SK-N-SH (cell line): ENCODE measurements at regions not wholly inside any gene's neighbourhood (a gene's known extent, or its start where the extent isn't known, plus 50 kb on each side); places are given as distances from the start of the nearest gene placed in this dataset.

Experiments used
- CTCF ChIA-PET: fragments of 300-600, 350-600 bp; formaldehyde crosslinking; extraction: SDS; loops from one replicate; lab custom pipeline; 2021; lab: Yijun Ruan, JAX
- POLR2A ChIA-PET: fragments of 350-600 bp; sonication (Branson Sonifier 250); formaldehyde crosslinking; extraction: SDS; loops from one replicate; lab custom pipeline; 2020; ENCODE audit warnings: antibody characterized with exemption, inconsistent platforms; lab: Yijun Ruan, JAX
- DNase-seq: peaks from one replicate; pipeline ENCODE4 v3.0.0; 2012
- H2AFZ ChIP-seq: fragments of 200-600 bp; sonication (generic); 2 replicates; pipeline ENCODE4 v1.8.1; 2016; ENCODE audit warnings: antibody characterized with exemption, mild to moderate bottlenecking, low read depth
- H3F3A ChIP-seq: fragments of 200-600 bp; sonication (generic); replicated peaks from 2 replicates; pipeline ENCODE3; 2016; ENCODE audit warnings: antibody characterized with exemption, mild to moderate bottlenecking; ENCODE audit not compliant: insufficient read depth
- H3K27ac ChIP-seq, 2 experiments: fragments of 200-500 bp in 1 of 2; fragments of 200-600 bp in 1 of 2; sonication (Bioruptor generic) in 1 of 2; sonication (generic), shearing (Covaris generic) in 1 of 2; 2 replicates each; pipeline versions ENCODE4 v1.5.1 to v1.6.1; 2014 to 2016; ENCODE audit warnings: low read depth in 2 of 2, inconsistent platforms in 1 of 2, low read length in 1 of 2, mild to moderate bottlenecking in 1 of 2, mixed read lengths in 1 of 2
- H3K27me3 ChIP-seq: fragments of 200-600 bp; sonication (generic), shearing (Covaris generic); 2 replicates; pipeline ENCODE4 v1.6.1; 2016; ENCODE audit warnings: mixed run types; ENCODE audit not compliant: insufficient read depth
- H3K36me3 ChIP-seq, 2 experiments: fragments of 200-500 bp in 1 of 2; fragments of 200-600 bp in 1 of 2; sonication (Bioruptor generic) in 1 of 2; sonication (generic) in 1 of 2; replicated peaks in 1 of 2; 2 replicates each; pipeline versions ENCODE3 to v1.5.1; 2014 to 2016; ENCODE audit warnings: low read length in 1 of 2, mild to moderate bottlenecking in 1 of 2; ENCODE audit not compliant: insufficient read depth in 2 of 2, control insufficient read depth in 1 of 2
- H3K4me1 ChIP-seq, 2 experiments: fragments of 200-500 bp in 1 of 2; fragments of 200-600 bp in 1 of 2; sonication (Bioruptor generic) in 1 of 2; sonication (generic), shearing (Covaris generic) in 1 of 2; 2 replicates each; pipeline versions ENCODE4 v1.5.1 to v1.6.1; 2014 to 2016; ENCODE audit warnings: low read depth in 1 of 2, low read length in 1 of 2, mixed run types in 1 of 2; ENCODE audit not compliant: insufficient read depth in 2 of 2, control insufficient read depth in 1 of 2
- H3K4me2 ChIP-seq: fragments of 200-600 bp; sonication (generic), shearing (Covaris generic); 2 replicates; pipeline ENCODE4 v1.6.1; 2017; ENCODE audit warnings: mixed run types
- H3K4me3 ChIP-seq, 2 experiments: fragments of 200-500 bp in 1 of 2; fragments of 200-600 bp in 1 of 2; sonication (Bioruptor generic) in 1 of 2; sonication (generic), shearing (Covaris generic) in 1 of 2; 2 replicates each; pipeline versions ENCODE4 v1.5.1 to v1.8.1; 2014 to 2016; ENCODE audit warnings: low read depth in 2 of 2, inconsistent platforms in 1 of 2, low read length in 1 of 2, mild to moderate bottlenecking in 1 of 2, mixed read lengths in 1 of 2, moderate library complexity in 1 of 2
- H3K79me2 ChIP-seq: fragments of 200-600 bp; sonication (generic); 2 replicates; pipeline ENCODE4 v1.8.1; 2017; ENCODE audit warnings: mild to moderate bottlenecking; ENCODE audit not compliant: insufficient read depth
- H3K9ac ChIP-seq: fragments of 200-600 bp; sonication (generic); 2 replicates; pipeline ENCODE4 v1.6.1; 2017; ENCODE audit warnings: mixed run types
- H3K9me2 ChIP-seq: fragments of 200-600 bp; sonication (generic); 2 replicates; pipeline ENCODE4 v1.6.1; 2017; ENCODE audit warnings: mixed run types
- H3K9me3 ChIP-seq: fragments of 200-600 bp; sonication (generic); 2 replicates; pipeline ENCODE4 v1.6.1; 2017; ENCODE audit warnings: mixed run types, mild to moderate bottlenecking, moderate library complexity
- H4K20me1 ChIP-seq: fragments of 200-600 bp; sonication (generic); 2 replicates; pipeline ENCODE4 v1.6.1; 2017; ENCODE audit warnings: mild to moderate bottlenecking, mixed run types; ENCODE audit not compliant: insufficient read depth
- FOSL2 ChIP-seq: IDR thresholded peaks from 2 replicates; pipeline ENCODE4 v1.4.0; 2012; ENCODE audit warnings: low read depth, mild to moderate bottlenecking, moderate library complexity, borderline replicate concordance
- FOXM1 ChIP-seq: IDR thresholded peaks from 2 replicates; pipeline ENCODE4 v1.4.0; 2012; ENCODE audit warnings: low read depth, mild to moderate bottlenecking
- IRF3 ChIP-seq: fragments of 150-350 bp; IDR thresholded peaks from 2 replicates; pipeline ENCODE4 v1.6.1; 2016; ENCODE audit warnings: mild to moderate bottlenecking, low read depth, low read length
- NFIC ChIP-seq: IDR thresholded peaks from 2 replicates; pipeline ENCODE4 v1.4.0; 2012; ENCODE audit warnings: borderline replicate concordance
- NRF1 ChIP-seq: IDR thresholded peaks from 2 replicates; pipeline ENCODE4 v1.6.1; 2012; ENCODE audit warnings: low read depth, mild to moderate bottlenecking, low read length
- POLR2AphosphoS5 ChIP-seq: IDR thresholded peaks from 2 replicates; pipeline ENCODE4 v1.6.1; 2012; ENCODE audit warnings: low read depth, low read length
- TEAD4 ChIP-seq: IDR thresholded peaks from 2 replicates; pipeline ENCODE4 v1.4.0; 2012; ENCODE audit warnings: mild to moderate bottlenecking, borderline replicate concordance; ENCODE audit not compliant: insufficient read depth
- WGBS: methylation state at CpG from one replicate; pipeline ENCODE4 v1.1.6; 2017; ENCODE audit warnings: low lambda C conversion rate; 5-methylcytosine and 5-hydroxymethylcytosine counted together

DNA sequence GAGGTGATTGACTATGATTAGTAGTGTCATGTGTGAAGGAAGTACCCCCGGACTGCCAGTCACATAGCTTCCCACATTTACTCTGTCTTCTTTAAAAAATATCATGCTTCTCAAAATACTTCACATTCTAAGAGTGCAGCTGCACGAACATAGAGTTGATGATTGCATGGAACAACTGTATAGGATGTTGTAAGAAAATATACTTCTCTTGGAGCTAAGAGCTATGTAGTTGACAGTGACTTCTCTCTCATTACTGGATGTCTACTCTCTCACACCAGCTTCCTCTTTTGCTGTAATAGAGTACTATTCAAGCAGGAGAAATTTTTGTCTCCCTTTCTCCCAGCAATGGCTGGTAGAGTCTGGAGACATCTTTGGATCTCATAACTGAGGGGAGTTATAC lies 99.4 kb upstream of the PUDP start:
- Histone ChIP-seq H3K36me3 (no peaks in the 10 kb centered on the region), H3K4me1 (no peaks in the 10 kb centered on the region), H3K79me2 (no peaks in the 10 kb centered on the region), H3K27me3 (no peaks in the 10 kb centered on the region), H3K9ac (no peak overlapping the region), H3K4me2 (no peak overlapping the region), H3K9me2 (no peaks in the 10 kb centered on the region), H3F3A (no peaks in the 10 kb centered on the region), H3K9me3 (no peaks in the 10 kb centered on the region), H2AFZ (no peak overlapping the region), H3K27ac (no peak overlapping the region), H3K4me3 (no peak overlapping the region), H4K20me1 (no peaks in the 10 kb centered on the region)
- 16% methylated on average over 2 of the region's 2 CpGs for WGBS
- CTCF ChIA-PET: no interaction called here
- TF ChIP-seq NRF1: no peak
- POLR2A ChIA-PET: no interaction called here
- no peak for DNase-seq

GRCh38 chrX:7244405-7244804 lies 96.5 kb upstream of the PUDP start:
- no peak for TF ChIP-seq POLR2AphosphoS5
- TF ChIP-seq FOSL2: no peak
- TF ChIP-seq TEAD4: no peak
- no peak for TF ChIP-seq NFIC
- no peak for TF ChIP-seq FOXM1
- no peaks in the 10 kb centered on the region for H3K79me2 ChIP-seq
- no peak overlapping the region for H3K4me3 ChIP-seq
- no peaks in the 10 kb centered on the region for H3K36me3 ChIP-seq
- no peak for DNase-seq
- H3K9me2 ChIP-seq: no peaks in the 10 kb centered on the region
- no peak overlapping the region for H3K9ac ChIP-seq
- H3K27me3 ChIP-seq: no peaks in the 10 kb centered on the region
- H2AFZ ChIP-seq: no peak overlapping the region
- no peaks in the 10 kb centered on the region for H3K4me1 ChIP-seq
- no peak overlapping the region for H3K4me2 ChIP-seq
- WGBS: 16% methylated on average over 3 of the region's 3 CpGs
- H4K20me1 ChIP-seq: no peaks in the 10 kb centered on the region
- no peak overlapping the region for H3K27ac ChIP-seq
- CTCF ChIA-PET: no interaction called here
- POLR2A ChIA-PET: interaction anchor here (0.6 kb wide), 1 partner anchor 10 kb away, joined by 4 read pairs; no protein-coding TSS in a partner anchor
- no peaks in the 10 kb centered on the region for H3K9me3 ChIP-seq
- no peaks in the 10 kb centered on the region for H3F3A ChIP-seq

DNA sequence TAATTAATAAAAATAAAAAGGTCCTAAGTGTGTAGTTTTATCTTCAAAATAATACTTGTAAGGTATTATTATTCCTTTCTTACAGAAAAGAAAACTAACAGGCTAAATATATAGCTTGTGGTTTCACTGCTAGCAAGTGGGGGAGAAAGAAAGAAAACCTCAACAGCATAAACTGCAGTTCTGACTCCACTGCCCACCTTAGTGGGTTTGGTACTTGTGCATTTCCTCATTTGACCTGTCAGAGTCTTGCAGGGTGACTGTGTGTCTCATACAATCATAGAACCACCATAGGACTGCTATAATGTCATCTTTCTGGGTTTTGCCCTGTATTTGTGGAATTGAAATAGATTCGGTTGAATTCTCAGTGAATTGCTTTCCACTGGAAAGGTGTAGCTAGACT lies 94.7 kb upstream of the PUDP start:
- TF ChIP-seq IRF3 (no peak), NRF1 (no peak)
- no peak for DNase-seq
- Histone ChIP-seq H3K79me2 (no peaks in the 10 kb centered on the region), H3K4me1 (no peaks in the 10 kb centered on the region), H3K4me2 (no peak overlapping the region), H3K9ac (no peak overlapping the region), H3K36me3 (no peaks in the 10 kb centered on the region), H2AFZ (no peak overlapping the region), H3F3A (no peaks in the 10 kb centered on the region), H3K4me3 (no peak overlapping the region), H3K27me3 (no peaks in the 10 kb centered on the region), H4K20me1 (no peaks in the 10 kb centered on the region), H3K27ac (no peak overlapping the region), H3K9me2 (no peaks in the 10 kb centered on the region), H3K9me3 (no peaks in the 10 kb centered on the region)
- ChIA-PET POLR2A (no interaction called here), CTCF (no interaction called here)
- 19% methylated on average over 1 of the region's 1 CpG for WGBS
